Fibroblast of skin of back (primary cell): ENCODE measurements at regions not wholly inside any gene's neighbourhood (a gene's known extent, or its start where the extent isn't known, plus 50 kb on each side); places are given as distances from the start of the nearest gene placed in this dataset.
A peak's percentile ranks its signal among the peaks of the same experiment; 100 is the strongest.

Experiments
- DNase-seq: peaks from one replicate; pipeline ENCODE4 v3.0.0-alpha.2; 2013

- DNase-seq = no peak
These were observed 74.2 kb upstream of the TMEM260 start for GRCh38 chr14:56505361-56505760.

GRCh38 chr14:56512521-56512920, 67.1 kb upstream of the TMEM260 start:
- no peak for DNase-seq

- peak; percentile 17 for DNase-seq
These were observed 64.8 kb upstream of the TMEM260 start for GRCh38 chr14:56514663-56515371.

GRCh38 chr14:56515739-56516138, 63.9 kb upstream of the TMEM260 start:
- no peak for DNase-seq

- no peak for DNase-seq
These were observed 57.2 kb upstream of the TMEM260 start for GRCh38 chr14:56522403-56522802.

- no peak for DNase-seq
These were observed 54.5 kb upstream of the TMEM260 start for GRCh38 chr14:56524971-56525677.

- no peak for DNase-seq
These were observed 50.7 kb upstream of the TMEM260 start for GRCh38 chr14:56528927-56529326.
